ENCODE measurements at regions not wholly inside any gene's neighbourhood (a gene's known extent, or its start where the extent isn't known, plus 50 kb on each side); places are given as distances from the start of the nearest gene placed in this dataset.

- no peak for TF ChIP-seq CTCF (IDR thresholded peaks at IDR 0.05)
- no peak overlapping the region for H3K4me3 Mint-ChIP-seq (ENCODE audit: unreplicated experiment)
- peaks cover 23% of the 10 kb centered on the region for H3K4me1 Mint-ChIP-seq (ENCODE audit: unreplicated experiment)
- H3K36me3 Mint-ChIP-seq (ENCODE audit: unreplicated experiment) = no peaks in the 10 kb centered on the region
- H3K27me3 Mint-ChIP-seq (ENCODE audit: unreplicated experiment) = no peaks in the 10 kb centered on the region
- DNase-seq (ENCODE audit: extremely low spot score, unreplicated experiment) = no peak
- H3K9me3 Mint-ChIP-seq (ENCODE audit: unreplicated experiment) = peaks cover 6% of the 10 kb centered on the region
- no peak overlapping the region for H3K27ac Mint-ChIP-seq (ENCODE audit: unreplicated experiment)
Measured at GRCh38 chr2:146221826-146222225, 1623.0 kb upstream of the ACVR2A start.

GRCh38 chr2:146220957-146221356 is 1623.9 kb upstream of the ACVR2A start:
- no peak for DNase-seq (ENCODE audit: extremely low spot score, unreplicated experiment)
- H3K27me3 Mint-ChIP-seq (ENCODE audit: unreplicated experiment) = no peaks in the 10 kb centered on the region
- H3K36me3 Mint-ChIP-seq (ENCODE audit: unreplicated experiment) = no peaks in the 10 kb centered on the region
- TF ChIP-seq CTCF (IDR thresholded peaks at IDR 0.05) = no peak
- no peak overlapping the region for H3K27ac Mint-ChIP-seq (ENCODE audit: unreplicated experiment)
- peaks cover 23% of the 10 kb centered on the region for H3K4me1 Mint-ChIP-seq (ENCODE audit: unreplicated experiment)
- no peak overlapping the region for H3K4me3 Mint-ChIP-seq (ENCODE audit: unreplicated experiment)
- H3K9me3 Mint-ChIP-seq (ENCODE audit: unreplicated experiment) = peaks cover 12% of the 10 kb centered on the region

GRCh38 chr2:146214394-146214929 is 1630.4 kb upstream of the ACVR2A start:
- H3K4me1 Mint-ChIP-seq (ENCODE audit: unreplicated experiment) = peaks cover 13% of the 10 kb centered on the region

GRCh38 chr2:146213674-146214073 is 1631.2 kb upstream of the ACVR2A start:
- Mint-ChIP-seq H3K4me3 (ENCODE audit: unreplicated experiment) (no peak overlapping the region), H3K9me3 (ENCODE audit: unreplicated experiment) (peaks cover 13% of the 10 kb centered on the region), H3K27ac (ENCODE audit: unreplicated experiment) (no peak overlapping the region), H3K27me3 (ENCODE audit: unreplicated experiment) (no peaks in the 10 kb centered on the region), H3K36me3 (ENCODE audit: unreplicated experiment) (no peaks in the 10 kb centered on the region), H3K4me1 (ENCODE audit: unreplicated experiment) (peaks cover 13% of the 10 kb centered on the region)
- DNase-seq (ENCODE audit: extremely low spot score, unreplicated experiment) = no peak
- TF ChIP-seq CTCF (IDR thresholded peaks at IDR 0.05) = no peak

More at GRCh38 chr2:146214394-146214929, 1630.4 kb upstream of the ACVR2A start:
- Mint-ChIP-seq H3K27ac (ENCODE audit: unreplicated experiment) (no peak overlapping the region), H3K36me3 (ENCODE audit: unreplicated experiment) (no peaks in the 10 kb centered on the region), H3K27me3 (ENCODE audit: unreplicated experiment) (no peaks in the 10 kb centered on the region), H3K4me3 (ENCODE audit: unreplicated experiment) (no peak overlapping the region), H3K9me3 (ENCODE audit: unreplicated experiment) (peaks cover 13% of the 10 kb centered on the region)
- no peak for TF ChIP-seq CTCF (IDR thresholded peaks at IDR 0.05)
- DNase-seq (ENCODE audit: extremely low spot score, unreplicated experiment) = no peak

- DNase-seq (ENCODE audit: extremely low spot score, unreplicated experiment) = no peak
- no peak overlapping the region for H3K27ac Mint-ChIP-seq (ENCODE audit: unreplicated experiment)
- H3K4me1 Mint-ChIP-seq (ENCODE audit: unreplicated experiment) = peaks cover 13% of the 10 kb centered on the region
- no peak overlapping the region for H3K4me3 Mint-ChIP-seq (ENCODE audit: unreplicated experiment)
- peaks cover 13% of the 10 kb centered on the region for H3K9me3 Mint-ChIP-seq (ENCODE audit: unreplicated experiment)
- H3K36me3 Mint-ChIP-seq (ENCODE audit: unreplicated experiment) = no peaks in the 10 kb centered on the region
- TF ChIP-seq CTCF (IDR thresholded peaks at IDR 0.05) = no peak
- H3K27me3 Mint-ChIP-seq (ENCODE audit: unreplicated experiment) = no peaks in the 10 kb centered on the region
Measured at GRCh38 chr2:146212602-146213001, 1632.2 kb upstream of the ACVR2A start.

All from osteocyte (in vitro differentiated cells).